Panc1 (cell line): ENCODE measurements at regions not wholly inside any gene's neighbourhood (a gene's known extent, or its start where the extent isn't known, plus 50 kb on each side); places are given as distances from the start of the nearest gene placed in this dataset.

Experiments
- ATAC-seq: fragments of 200-7000 bp; cut with Tn5 transposase; 2 replicates; pipeline ENCODE4 v1.9.1; 2020; ENCODE audit warnings: mild to moderate bottlenecking, moderate library complexity
- BruUV-seq: library from RNA; stranded (reverse); fragments of 400-500 nt; replicated peaks from 2 replicates; lab custom pipeline; 2021; lab: Mats Ljungman, UMichigan
- CTCF ChIA-PET: fragments of 300-600 bp; sonication (Branson Sonifier 250); formaldehyde crosslinking; loops from one replicate; lab custom pipeline; 2022; ENCODE audit warnings: antibody characterized with exemption; lab: Charles Lee
- POLR2A ChIA-PET: fragments of 300-600 bp; sonication (Branson Sonifier 250); formaldehyde crosslinking; loops from one replicate; lab custom pipeline; 2022; ENCODE audit warnings: antibody characterized with exemption; lab: Charles Lee
- DNase-seq: peaks from one replicate; pipeline ENCODE4 v3.0.0-alpha.2; 2010; ENCODE audit warnings: low read depth, low spot score
- H3K27ac ChIP-seq: 2 replicates; pipeline ENCODE4 v1.5.1; 2011; ENCODE audit warnings: mild to moderate bottlenecking, low read length, inconsistent platforms
- H3K27me3 ChIP-seq: fragments of 200-500 bp; sonication (Bioruptor generic); 2 replicates; pipeline ENCODE4 v1.6.0; 2014; ENCODE audit warnings: low read length, inconsistent platforms; ENCODE audit not compliant: control insufficient read depth, insufficient read depth
- H3K36me3 ChIP-seq: fragments of 200-500 bp; sonication (Bioruptor generic); 2 replicates; pipeline ENCODE4 v1.5.1; 2014; ENCODE audit warnings: inconsistent platforms, mild to moderate bottlenecking, low read length, moderate library complexity; ENCODE audit not compliant: control insufficient read depth, insufficient read depth
- H3K4me1 ChIP-seq: 2 replicates; pipeline ENCODE4 v1.5.1; 2011; ENCODE audit warnings: inconsistent platforms, mild to moderate bottlenecking, low read length, moderate library complexity; ENCODE audit not compliant: control insufficient read depth, insufficient read depth
- H3K4me3 ChIP-seq, 2 experiments: 2 replicates each; pipeline ENCODE4 v1.5.1; 2011 to 2012; ENCODE audit warnings: low read depth in 2 of 2, low read length in 2 of 2, mild to moderate bottlenecking in 2 of 2, inconsistent platforms in 1 of 2, moderate library complexity in 1 of 2
- H3K9me3 ChIP-seq: fragments of 200-500 bp; sonication (Bioruptor generic); 2 replicates; pipeline ENCODE4 v1.5.1; 2014; ENCODE audit warnings: low read depth, mild to moderate bottlenecking, inconsistent platforms, low read length, moderate library complexity; ENCODE audit not compliant: control insufficient read depth, insufficient read depth
- CTCF ChIP-seq: fragments of 450-650 bp; IDR thresholded peaks from 2 replicates; pipeline ENCODE4 v1.5.1; 2017; ENCODE audit warnings: mild to moderate bottlenecking
- POLR2AphosphoS5 ChIP-seq: IDR thresholded peaks from 2 replicates; pipeline ENCODE4 v1.6.1; 2012; ENCODE audit warnings: mild to moderate bottlenecking, low read depth, low read length, moderate library complexity
- REST ChIP-seq, 2 experiments: IDR thresholded peaks; 2 replicates each; pipeline ENCODE4 v1.6.1; 2011 to 2012; ENCODE audit warnings: low read depth in 2 of 2, control low read depth in 1 of 2, low read length in 1 of 2, mild to moderate bottlenecking in 1 of 2, moderate library complexity in 1 of 2; ENCODE audit not compliant: insufficient read depth in 1 of 2
- SIN3A ChIP-seq: IDR thresholded peaks from 2 replicates; pipeline ENCODE4 v1.6.1; 2012; ENCODE audit warnings: low read depth, mild to moderate bottlenecking, low read length, moderate library complexity, borderline replicate concordance; ENCODE audit not compliant: insufficient read depth
- TCF7L2 ChIP-seq: IDR thresholded peaks from 2 replicates; pipeline ENCODE4 v1.6.1; 2011; ENCODE audit warnings: mild to moderate bottlenecking, low read depth, low read length, inconsistent platforms
- in situ Hi-C: cut with HindIII; loops from 2 replicates; pipeline ENCODE4 v1.10.0; 2016; ENCODE audit warnings: low sequenced_read_pairs, low pct_unique_long_range_greater_than_20kb
- intact Hi-C: fragments of 100-400 bp; cut with micrococcal nuclease; formaldehyde crosslinking; loops from one replicate; pipeline ENCODE4 v1.10.0; 2022; ENCODE audit not compliant: unreplicated experiment

- intact Hi-C loops (no loop called here), in situ Hi-C loops (no loop called here)
- TF ChIP-seq POLR2AphosphoS5 (no peak), TCF7L2 (no peak), REST (IDR thresholded peaks at IDR 0.05; ENCODE audit: insufficient read depth in 1 of 2, low read depth in 2 of 2, low read length in 1 of 2) (no peak), CTCF (no peak), SIN3A (no peak)
- H3K4me3 ChIP-seq: no peak overlapping the region
- ATAC-seq: no peak
- no TSS peak for BruUV-seq
- ChIA-PET POLR2A (no interaction called here), CTCF (no interaction called here)
- no peak for DNase-seq
- no peak overlapping the region for H3K27ac ChIP-seq
- peaks cover 8% of the 10 kb centered on the region; the same call in 1 of the 2 replicates for H3K9me3 ChIP-seq
- no peaks in the 10 kb centered on the region for H3K36me3 ChIP-seq
- no peaks in the 10 kb centered on the region for H3K27me3 ChIP-seq
- H3K4me1 ChIP-seq: no peaks in the 10 kb centered on the region
Measured at GRCh38 chr2:188892636-188893035, 81.5 kb upstream of the COL3A1 start.

GRCh38 chr2:188893972-188894371 lies 80.2 kb upstream of the COL3A1 start:
- Histone ChIP-seq H3K4me3 (no peak overlapping the region), H3K36me3 (no peaks in the 10 kb centered on the region), H3K27ac (no peak overlapping the region), H3K27me3 (no peaks in the 10 kb centered on the region), H3K4me1 (no peaks in the 10 kb centered on the region), H3K9me3 (peaks cover 5% of the 10 kb centered on the region; the same call in 1 of the 2 replicates)
- intact Hi-C loops (no loop called here), in situ Hi-C loops (no loop called here)
- CTCF ChIA-PET: no interaction called here
- DNase-seq: no peak
- POLR2A ChIA-PET: no interaction called here
- TF ChIP-seq SIN3A (no peak), CTCF (no peak), REST (IDR thresholded peaks at IDR 0.05; ENCODE audit: insufficient read depth in 1 of 2, low read depth in 2 of 2, low read length in 1 of 2) (no peak), TCF7L2 (no peak), POLR2AphosphoS5 (no peak)
- ATAC-seq: no peak
- BruUV-seq: no TSS peak
